ENCODE measurements at regions not wholly inside any gene's neighbourhood (a gene's known extent, or its start where the extent isn't known, plus 50 kb on each side); places are given as distances from the start of the nearest gene placed in this dataset.

DNA sequence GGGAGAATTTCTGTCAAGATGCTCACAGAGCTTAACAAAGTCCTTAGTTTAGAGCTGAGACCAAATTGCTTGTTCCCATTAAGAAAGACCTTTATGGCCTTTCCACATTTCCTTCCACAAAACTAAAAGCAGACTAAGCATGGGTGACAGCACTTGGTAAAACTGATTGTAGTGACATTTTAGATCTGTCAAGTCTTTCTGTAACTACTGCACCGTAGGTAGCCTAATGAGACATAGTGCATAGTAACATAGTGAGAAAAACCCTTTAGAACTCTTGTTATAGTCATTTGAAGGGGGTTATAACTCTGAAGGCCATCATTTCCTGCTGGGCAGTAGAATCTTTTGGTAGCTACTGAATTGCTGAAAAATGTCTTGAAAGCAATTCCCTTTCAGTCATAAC is 990.9 kb upstream of the CNTN5 start:
- ChIA-PET CTCF (no interaction called here), POLR2A (ENCODE audit: unreplicated experiment) (no interaction called here)
- intact Hi-C loops (cut with micrococcal nuclease) (no loop called here), in situ Hi-C loops (cut with MboI; ENCODE audit: low sequenced_read_pairs) (no loop called here), dilution Hi-C loops (cut with HindIII; ENCODE audit: low sequenced_read_pairs, unreplicated experiment) (no loop called here)
- Histone ChIP-seq H3K9me1 (ENCODE audit: insufficient read depth, low read length) (no peaks in the 10 kb centered on the region), H2BK5ac (ENCODE audit: low read depth, low read length, poor library complexity, severe bottlenecking) (no peak overlapping the region), H4K8ac (ENCODE audit: low read depth in 2 of 2, low read length in 2 of 2) (no peak overlapping the region), H4K20me1 (ENCODE audit: insufficient read depth, low read length) (no peaks in the 10 kb centered on the region), H2BK20ac (ENCODE audit: low read depth, low read length) (no peak overlapping the region), H2AFZ (replicated peaks; ENCODE audit: low read length, poor library complexity) (no peak overlapping the region), H3K36me3 (ENCODE audit: control insufficient read depth, insufficient read depth, low read length) (no peaks in the 10 kb centered on the region), H3K9me3 (ENCODE audit: control insufficient read depth, insufficient read depth, low read length) (no peaks in the 10 kb centered on the region), H2AK5ac (ENCODE audit: low read depth, low read length) (no peak overlapping the region), H3K4me2 (ENCODE audit: low read depth, low read length) (no peak overlapping the region), H4K91ac (ENCODE audit: insufficient read depth, low read depth, low read length) (no peak overlapping the region), H3K14ac (replicated peaks; ENCODE audit: low read depth, low read length) (no peak overlapping the region), H3K18ac (ENCODE audit: low read depth, low read length) (no peak overlapping the region), H3K23ac (ENCODE audit: low read depth, low read length) (no peak overlapping the region), H3K27ac (ENCODE audit: insufficient read depth, low read length) (no peak overlapping the region), H4K5ac (ENCODE audit: low read depth, low read length) (no peak overlapping the region), H2BK15ac (ENCODE audit: low read depth, low read length) (no peak overlapping the region), H2BK120ac (ENCODE audit: low read depth, low read length) (no peak overlapping the region), H2AK9ac (replicated peaks; ENCODE audit: low read depth, low read length, poor library complexity) (no peak overlapping the region), H3K79me1 (ENCODE audit: low read depth in 1 of 2, low read length in 2 of 2) (no peaks in the 10 kb centered on the region), H3K4me3 (ENCODE audit: insufficient read depth, low read depth, low read length) (no peak overlapping the region), H3K4ac (ENCODE audit: low read depth, low read length) (no peak overlapping the region), H3K27me3 (ENCODE audit: control insufficient read depth, insufficient read depth, low read length) (no peaks in the 10 kb centered on the region), H3K4me1 (ENCODE audit: control insufficient read depth, insufficient read depth, low read length) (no peaks in the 10 kb centered on the region), H3K56ac (ENCODE audit: extremely low read depth, insufficient read depth, low read length) (no peak overlapping the region), H3K9ac (ENCODE audit: low read depth, low read length) (no peak overlapping the region)
- TF ChIP-seq BHLHE40 (IDR thresholded peaks at IDR 0.05; ENCODE audit: low read depth, low read length) (no peak), SMC3 (IDR thresholded peaks at IDR 0.05; ENCODE audit: low read depth, low read length) (no peak), FOS (IDR thresholded peaks at IDR 0.05; ENCODE audit: low read depth, low read length) (no peak), MXI1 (IDR thresholded peaks at IDR 0.05; ENCODE audit: borderline replicate concordance, low read depth, low read length) (no peak), POLR2A (IDR thresholded peaks at IDR 0.05; ENCODE audit: low read depth, low read length) (no peak)
- TF ChIP-seq, protein P1, sequence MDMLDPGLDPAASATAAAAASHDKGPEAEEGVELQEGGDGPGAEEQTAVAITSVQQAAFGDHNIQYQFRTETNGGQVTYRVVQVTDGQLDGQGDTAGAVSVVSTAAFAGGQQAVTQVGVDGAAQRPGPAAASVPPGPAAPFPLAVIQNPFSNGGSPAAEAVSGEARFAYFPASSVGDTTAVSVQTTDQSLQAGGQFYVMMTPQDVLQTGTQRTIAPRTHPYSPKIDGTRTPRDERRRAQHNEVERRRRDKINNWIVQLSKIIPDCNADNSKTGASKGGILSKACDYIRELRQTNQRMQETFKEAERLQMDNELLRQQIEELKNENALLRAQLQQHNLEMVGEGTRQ (IDR thresholded peaks at IDR 0.05; ENCODE audit: low read depth, low read length) = no peak
- ATAC-seq (ENCODE audit: low read depth) = no peak
- WGBS, 2 experiments (ENCODE audit: extremely low coverage in 2 of 2, insufficient read length in 1 of 2) = no CpG with 5 or more reads among the region's 1 CpG
- DNase-seq = no peak
- BruUV-seq (replicated peaks) = no TSS peak

Measured in IMR-90 (cell line).